ENCODE measurements at regions not wholly inside any gene's neighbourhood (a gene's known extent, or its start where the extent isn't known, plus 50 kb on each side); places are given as distances from the start of the nearest gene placed in this dataset.

DNA sequence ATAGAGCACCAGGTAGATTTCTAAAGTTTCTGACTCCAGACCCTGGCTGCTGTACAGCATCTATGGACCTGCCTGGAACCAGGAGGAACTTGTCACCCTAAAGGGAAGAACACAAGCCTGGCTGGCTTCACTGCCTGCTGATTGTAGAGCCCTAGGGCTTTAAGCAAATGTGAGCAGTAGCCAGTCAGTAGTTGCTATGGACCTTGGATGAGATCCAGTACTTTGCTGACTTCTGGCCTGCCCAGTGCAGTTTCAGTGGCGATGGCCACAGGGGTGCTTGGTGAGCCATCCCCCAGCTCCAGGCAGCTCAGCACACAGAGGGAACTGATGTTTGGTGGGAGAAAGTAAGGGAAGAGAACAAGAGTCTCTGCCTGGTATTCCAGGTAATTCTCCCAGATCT is 68.4 kb downstream of the ATP6V1G3 start (continued):
- TF ChIP-seq ZXDB (tag by site-specific recombination; IDR thresholded peaks at IDR 0.05) (no peak), ZNF792 (tag by site-specific recombination; IDR thresholded peaks at IDR 0.05) (no peak), ZNF76 (tag by site-specific recombination; IDR thresholded peaks at IDR 0.05; ENCODE audit: borderline replicate concordance, low read depth) (no peak), ZNF623 (tag by site-specific recombination; IDR thresholded peaks at IDR 0.05) (no peak), BCL11B (tag by site-specific recombination; IDR thresholded peaks at IDR 0.05; ENCODE audit: low read depth) (no peak), KLF9 (tag by site-specific recombination; IDR thresholded peaks at IDR 0.05; ENCODE audit: low read depth) (no peak), ZNF223 (tag by site-specific recombination; IDR thresholded peaks at IDR 0.05) (no peak), ZNF530 (tag by site-specific recombination; IDR thresholded peaks at IDR 0.05; ENCODE audit: low read depth) (no peak), ZNF155 (tag by site-specific recombination; IDR thresholded peaks at IDR 0.05) (no peak), GLIS2 (tag by site-specific recombination; IDR thresholded peaks at IDR 0.05) (no peak), SETDB1 (IDR thresholded peaks at IDR 0.05; ENCODE audit: insufficient read length, low read length) (no peak)
- TF ChIP-seq, protein P1, sequence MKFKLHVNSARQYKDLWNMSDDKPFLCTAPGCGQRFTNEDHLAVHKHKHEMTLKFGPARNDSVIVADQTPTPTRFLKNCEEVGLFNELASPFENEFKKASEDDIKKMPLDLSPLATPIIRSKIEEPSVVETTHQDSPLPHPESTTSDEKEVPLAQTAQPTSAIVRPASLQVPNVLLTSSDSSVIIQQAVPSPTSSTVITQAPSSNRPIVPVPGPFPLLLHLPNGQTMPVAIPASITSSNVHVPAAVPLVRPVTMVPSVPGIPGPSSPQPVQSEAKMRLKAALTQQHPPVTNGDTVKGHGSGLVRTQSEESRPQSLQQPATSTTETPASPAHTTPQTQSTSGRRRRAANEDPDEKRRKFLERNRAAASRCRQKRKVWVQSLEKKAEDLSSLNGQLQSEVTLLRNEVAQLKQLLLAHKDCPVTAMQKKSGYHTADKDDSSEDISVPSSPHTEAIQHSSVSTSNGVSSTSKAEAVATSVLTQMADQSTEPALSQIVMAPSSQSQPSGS (tag by site-specific recombination; IDR thresholded peaks at IDR 0.05; ENCODE audit: low read depth): no peak

DNA sequence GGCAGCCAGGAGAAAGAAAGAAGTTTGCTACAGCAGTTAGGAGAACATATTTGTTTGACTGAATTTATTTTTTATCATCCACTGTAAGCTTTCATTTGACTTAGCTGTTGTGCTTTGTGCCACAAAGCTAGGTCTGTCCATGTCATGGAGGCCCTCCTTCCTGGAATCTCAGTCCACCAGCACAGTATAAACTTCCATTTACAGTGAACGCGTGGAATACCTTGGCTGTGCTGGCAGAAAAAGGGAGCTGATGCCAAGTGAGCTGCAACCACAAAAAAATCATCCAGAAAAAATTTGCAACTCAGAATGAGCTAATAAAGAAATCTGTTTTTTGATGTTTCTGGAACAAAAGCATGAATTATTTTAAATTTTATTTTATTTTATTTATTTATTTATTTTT is 72.6 kb downstream of the ATP6V1G3 start:
- H3K36me3 ChIP-seq (ENCODE audit: control insufficient read depth in 2 of 2, insufficient read depth in 1 of 2, low read length in 2 of 2): no peaks in the 10 kb centered on the region
- H3K27ac ChIP-seq (ENCODE audit: extremely low read depth, low read depth, low read length): no peak overlapping the region
- H3K9me3 ChIP-seq (ENCODE audit: control insufficient read depth, insufficient read depth, low read depth, low read length): no peaks in the 10 kb centered on the region
- CTCF ChIA-PET: interaction anchor here (0.6 to 1.8 kb wide), 7 partner anchors 161 to 1142 kb away, joined by 3 to 6 read pairs (median 4); no protein-coding TSS in a partner anchor
- no peak overlapping the region for H3K4me3 ChIP-seq (ENCODE audit: low read depth, low read length)
- TF ChIP-seq, protein P2, sequence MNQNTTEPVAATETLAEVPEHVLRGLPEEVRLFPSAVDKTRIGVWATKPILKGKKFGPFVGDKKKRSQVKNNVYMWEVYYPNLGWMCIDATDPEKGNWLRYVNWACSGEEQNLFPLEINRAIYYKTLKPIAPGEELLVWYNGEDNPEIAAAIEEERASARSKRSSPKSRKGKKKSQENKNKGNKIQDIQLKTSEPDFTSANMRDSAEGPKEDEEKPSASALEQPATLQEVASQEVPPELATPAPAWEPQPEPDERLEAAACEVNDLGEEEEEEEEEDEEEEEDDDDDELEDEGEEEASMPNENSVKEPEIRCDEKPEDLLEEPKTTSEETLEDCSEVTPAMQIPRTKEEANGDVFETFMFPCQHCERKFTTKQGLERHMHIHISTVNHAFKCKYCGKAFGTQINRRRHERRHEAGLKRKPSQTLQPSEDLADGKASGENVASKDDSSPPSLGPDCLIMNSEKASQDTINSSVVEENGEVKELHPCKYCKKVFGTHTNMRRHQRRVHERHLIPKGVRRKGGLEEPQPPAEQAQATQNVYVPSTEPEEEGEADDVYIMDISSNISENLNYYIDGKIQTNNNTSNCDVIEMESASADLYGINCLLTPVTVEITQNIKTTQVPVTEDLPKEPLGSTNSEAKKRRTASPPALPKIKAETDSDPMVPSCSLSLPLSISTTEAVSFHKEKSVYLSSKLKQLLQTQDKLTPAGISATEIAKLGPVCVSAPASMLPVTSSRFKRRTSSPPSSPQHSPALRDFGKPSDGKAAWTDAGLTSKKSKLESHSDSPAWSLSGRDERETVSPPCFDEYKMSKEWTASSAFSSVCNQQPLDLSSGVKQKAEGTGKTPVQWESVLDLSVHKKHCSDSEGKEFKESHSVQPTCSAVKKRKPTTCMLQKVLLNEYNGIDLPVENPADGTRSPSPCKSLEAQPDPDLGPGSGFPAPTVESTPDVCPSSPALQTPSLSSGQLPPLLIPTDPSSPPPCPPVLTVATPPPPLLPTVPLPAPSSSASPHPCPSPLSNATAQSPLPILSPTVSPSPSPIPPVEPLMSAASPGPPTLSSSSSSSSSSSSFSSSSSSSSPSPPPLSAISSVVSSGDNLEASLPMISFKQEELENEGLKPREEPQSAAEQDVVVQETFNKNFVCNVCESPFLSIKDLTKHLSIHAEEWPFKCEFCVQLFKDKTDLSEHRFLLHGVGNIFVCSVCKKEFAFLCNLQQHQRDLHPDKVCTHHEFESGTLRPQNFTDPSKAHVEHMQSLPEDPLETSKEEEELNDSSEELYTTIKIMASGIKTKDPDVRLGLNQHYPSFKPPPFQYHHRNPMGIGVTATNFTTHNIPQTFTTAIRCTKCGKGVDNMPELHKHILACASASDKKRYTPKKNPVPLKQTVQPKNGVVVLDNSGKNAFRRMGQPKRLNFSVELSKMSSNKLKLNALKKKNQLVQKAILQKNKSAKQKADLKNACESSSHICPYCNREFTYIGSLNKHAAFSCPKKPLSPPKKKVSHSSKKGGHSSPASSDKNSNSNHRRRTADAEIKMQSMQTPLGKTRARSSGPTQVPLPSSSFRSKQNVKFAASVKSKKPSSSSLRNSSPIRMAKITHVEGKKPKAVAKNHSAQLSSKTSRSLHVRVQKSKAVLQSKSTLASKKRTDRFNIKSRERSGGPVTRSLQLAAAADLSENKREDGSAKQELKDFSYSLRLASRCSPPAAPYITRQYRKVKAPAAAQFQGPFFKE (tag by site-specific recombination; IDR thresholded peaks at IDR 0.05; ENCODE audit: borderline replicate concordance): no peak
- TF ChIP-seq ZNF677 (tag by site-specific recombination; IDR thresholded peaks at IDR 0.05) (no peak), ZEB2 (tag by site-specific recombination; IDR thresholded peaks at IDR 0.05) (no peak), ZNF701 (tag by site-specific recombination; IDR thresholded peaks at IDR 0.05) (no peak), ZNF513 (tag by site-specific recombination; IDR thresholded peaks at IDR 0.05) (no peak), ZNF433 (tag by site-specific recombination; IDR thresholded peaks at IDR 0.05; ENCODE audit: low read depth) (no peak), ZNF223 (tag by site-specific recombination; IDR thresholded peaks at IDR 0.05) (no peak), ZNF747 (tag by site-specific recombination; IDR thresholded peaks at IDR 0.05) (no peak), ZNF561 (tag by site-specific recombination; IDR thresholded peaks at IDR 0.05; ENCODE audit: borderline replicate concordance) (no peak), ZNF174 (tag by site-specific recombination; IDR thresholded peaks at IDR 0.05) (no peak)
- POLR2A ChIA-PET: no interaction called here
- H3K4me1 ChIP-seq (ENCODE audit: control insufficient read depth, insufficient read depth, low read length): no peaks in the 10 kb centered on the region
